ENCODE measurements at regions not wholly inside any gene's neighbourhood (a gene's known extent, or its start where the extent isn't known, plus 50 kb on each side); places are given as distances from the start of the nearest gene placed in this dataset.

- Histone ChIP-seq H3K4me1 (ENCODE audit: control insufficient read depth, insufficient read depth, low read depth, low read length) (no peaks in the 10 kb centered on the region), H3K9me3 (ENCODE audit: control insufficient read depth, low read length) (peaks cover 9% of the 10 kb centered on the region), H3K4me3 (ENCODE audit: insufficient read depth in 1 of 2, low read depth in 1 of 2, low read length in 2 of 2) (no peak overlapping the region), H2BK120ac (ENCODE audit: low read depth, low read length) (no peak overlapping the region), H2BK15ac (ENCODE audit: low read depth, poor library complexity, severe bottlenecking) (no peak overlapping the region), H3K4me2 (ENCODE audit: low read length, poor library complexity, severe bottlenecking) (no peak overlapping the region), H3K4ac (ENCODE audit: low read depth in 1 of 2, low read length in 2 of 2) (no peak overlapping the region), H2AK5ac (ENCODE audit: low read length, severe bottlenecking) (no peak overlapping the region), H4K91ac (ENCODE audit: low read length) (no peak overlapping the region), H3K23ac (ENCODE audit: low read length in 2 of 2) (no peak overlapping the region), H2AFZ (ENCODE audit: low read depth, low read length) (no peak overlapping the region), H3K79me1 (replicated peaks; ENCODE audit: low read length, poor library complexity, severe bottlenecking) (no peaks in the 10 kb centered on the region), H2BK12ac (ENCODE audit: low read length in 2 of 2) (no peak overlapping the region), H3K27ac (ENCODE audit: low read length, poor library complexity, severe bottlenecking) (no peak overlapping the region), H3K36me3 (ENCODE audit: control insufficient read depth in 1 of 2, insufficient read depth in 2 of 2, low read depth in 1 of 2, low read length in 2 of 2) (no peaks in the 10 kb centered on the region), H3K27me3 (ENCODE audit: control insufficient read depth in 1 of 2, insufficient read depth in 1 of 2, low read length in 2 of 2) (no peaks in the 10 kb centered on the region), H3K18ac (ENCODE audit: low read depth in 1 of 2, low read length in 2 of 2) (no peak overlapping the region), H3K14ac (ENCODE audit: low read length in 2 of 2) (no peak overlapping the region), H4K8ac (ENCODE audit: low read length) (no peak overlapping the region), H2BK5ac (ENCODE audit: low read depth, low read length, poor library complexity, severe bottlenecking) (no peak overlapping the region), H3K9ac (ENCODE audit: low read length) (no peak overlapping the region)
- DNase-seq = peak; percentile 14
Measured at GRCh38 chr4:32135642-32136041, 1415.5 kb downstream of the PCDH7 start.

- Histone ChIP-seq H3K9ac (ENCODE audit: low read length) (no peak overlapping the region), H2BK12ac (ENCODE audit: low read length in 2 of 2) (no peak overlapping the region), H2AK5ac (ENCODE audit: low read length, severe bottlenecking) (no peak overlapping the region), H3K23ac (ENCODE audit: low read length in 2 of 2) (no peak overlapping the region), H3K4me2 (ENCODE audit: low read length, poor library complexity, severe bottlenecking) (no peak overlapping the region), H3K36me3 (ENCODE audit: control insufficient read depth in 1 of 2, insufficient read depth in 2 of 2, low read depth in 1 of 2, low read length in 2 of 2) (no peaks in the 10 kb centered on the region), H3K27ac (ENCODE audit: low read length, poor library complexity, severe bottlenecking) (no peak overlapping the region), H3K79me1 (replicated peaks; ENCODE audit: low read length, poor library complexity, severe bottlenecking) (no peaks in the 10 kb centered on the region), H2AFZ (ENCODE audit: low read depth, low read length) (no peak overlapping the region), H2BK120ac (ENCODE audit: low read depth, low read length) (no peak overlapping the region), H4K91ac (ENCODE audit: low read length) (no peak overlapping the region), H4K8ac (ENCODE audit: low read length) (no peak overlapping the region), H2BK5ac (ENCODE audit: low read depth, low read length, poor library complexity, severe bottlenecking) (no peak overlapping the region), H3K4me1 (ENCODE audit: control insufficient read depth, insufficient read depth, low read depth, low read length) (no peaks in the 10 kb centered on the region), H3K14ac (ENCODE audit: low read length in 2 of 2) (no peak overlapping the region), H2BK15ac (ENCODE audit: low read depth, poor library complexity, severe bottlenecking) (no peak overlapping the region), H3K18ac (ENCODE audit: low read depth in 1 of 2, low read length in 2 of 2) (no peak overlapping the region), H3K4me3 (ENCODE audit: insufficient read depth in 1 of 2, low read depth in 1 of 2, low read length in 2 of 2) (no peak overlapping the region), H3K9me3 (ENCODE audit: control insufficient read depth, low read length) (peaks cover 5% of the 10 kb centered on the region), H3K27me3 (ENCODE audit: control insufficient read depth in 1 of 2, insufficient read depth in 1 of 2, low read length in 2 of 2) (no peaks in the 10 kb centered on the region), H3K4ac (ENCODE audit: low read depth in 1 of 2, low read length in 2 of 2) (no peak overlapping the region)
- no peak for DNase-seq
- WGBS = 87% methylated on average over 2 of the region's 2 CpGs
Measured at GRCh38 chr4:32136081-32136787, 1416.1 kb downstream of the PCDH7 start.

- Histone ChIP-seq H2BK120ac (ENCODE audit: low read depth, low read length) (no peak overlapping the region), H2BK15ac (ENCODE audit: low read depth, poor library complexity, severe bottlenecking) (no peak overlapping the region), H2BK12ac (ENCODE audit: low read length in 2 of 2) (no peak overlapping the region), H4K91ac (ENCODE audit: low read length) (no peak overlapping the region), H2AFZ (ENCODE audit: low read depth, low read length) (no peak overlapping the region), H3K18ac (ENCODE audit: low read depth in 1 of 2, low read length in 2 of 2) (no peak overlapping the region), H3K4me1 (ENCODE audit: control insufficient read depth, insufficient read depth, low read depth, low read length) (no peaks in the 10 kb centered on the region), H2AK5ac (ENCODE audit: low read length, severe bottlenecking) (no peak overlapping the region), H3K9ac (ENCODE audit: low read length) (peak overlapping the region; percentile 44), H3K9me3 (ENCODE audit: control insufficient read depth, low read length) (no peaks in the 10 kb centered on the region), H2BK5ac (ENCODE audit: low read depth, low read length, poor library complexity, severe bottlenecking) (no peak overlapping the region), H3K79me1 (replicated peaks; ENCODE audit: low read length, poor library complexity, severe bottlenecking) (no peaks in the 10 kb centered on the region), H3K4me3 (ENCODE audit: insufficient read depth in 1 of 2, low read depth in 1 of 2, low read length in 2 of 2) (peak overlapping the region in 1 of 2 experiments; percentile 52), H4K8ac (ENCODE audit: low read length) (no peak overlapping the region), H3K27me3 (ENCODE audit: control insufficient read depth in 1 of 2, insufficient read depth in 1 of 2, low read length in 2 of 2) (no peaks in the 10 kb centered on the region), H3K36me3 (ENCODE audit: control insufficient read depth in 1 of 2, insufficient read depth in 2 of 2, low read depth in 1 of 2, low read length in 2 of 2) (no peaks in the 10 kb centered on the region), H3K4me2 (ENCODE audit: low read length, poor library complexity, severe bottlenecking) (no peak overlapping the region), H3K23ac (ENCODE audit: low read length in 2 of 2) (no peak overlapping the region), H3K4ac (ENCODE audit: low read depth in 1 of 2, low read length in 2 of 2) (no peak overlapping the region), H3K14ac (ENCODE audit: low read length in 2 of 2) (no peak overlapping the region), H3K27ac (ENCODE audit: low read length, poor library complexity, severe bottlenecking) (peak overlapping the region; percentile 71)
- peak; percentile 76 for DNase-seq
- 22% methylated on average over 2 of the region's 2 CpGs for WGBS
Measured at GRCh38 chr4:32140636-32141035, 1420.5 kb downstream of the PCDH7 start.

GRCh38 chr4:32142075-32142474, 1421.9 kb downstream of the PCDH7 start:
- Histone ChIP-seq H2BK12ac (ENCODE audit: low read length in 2 of 2) (no peak overlapping the region), H3K36me3 (ENCODE audit: control insufficient read depth in 1 of 2, insufficient read depth in 2 of 2, low read depth in 1 of 2, low read length in 2 of 2) (no peaks in the 10 kb centered on the region), H2AK5ac (ENCODE audit: low read length, severe bottlenecking) (no peak overlapping the region), H3K9ac (ENCODE audit: low read length) (no peak overlapping the region), H4K91ac (ENCODE audit: low read length) (no peak overlapping the region), H3K4me2 (ENCODE audit: low read length, poor library complexity, severe bottlenecking) (no peak overlapping the region), H3K79me1 (replicated peaks; ENCODE audit: low read length, poor library complexity, severe bottlenecking) (no peaks in the 10 kb centered on the region), H3K23ac (ENCODE audit: low read length in 2 of 2) (no peak overlapping the region), H3K4ac (ENCODE audit: low read depth in 1 of 2, low read length in 2 of 2) (no peak overlapping the region), H2AFZ (ENCODE audit: low read depth, low read length) (no peak overlapping the region), H3K9me3 (ENCODE audit: control insufficient read depth, low read length) (no peaks in the 10 kb centered on the region), H2BK5ac (ENCODE audit: low read depth, low read length, poor library complexity, severe bottlenecking) (no peak overlapping the region), H3K4me1 (ENCODE audit: control insufficient read depth, insufficient read depth, low read depth, low read length) (no peaks in the 10 kb centered on the region), H2BK15ac (ENCODE audit: low read depth, poor library complexity, severe bottlenecking) (no peak overlapping the region), H3K18ac (ENCODE audit: low read depth in 1 of 2, low read length in 2 of 2) (no peak overlapping the region), H3K14ac (ENCODE audit: low read length in 2 of 2) (no peak overlapping the region), H4K8ac (ENCODE audit: low read length) (no peak overlapping the region), H3K27ac (ENCODE audit: low read length, poor library complexity, severe bottlenecking) (no peak overlapping the region), H3K4me3 (ENCODE audit: insufficient read depth in 1 of 2, low read depth in 1 of 2, low read length in 2 of 2) (no peak overlapping the region), H2BK120ac (ENCODE audit: low read depth, low read length) (no peak overlapping the region), H3K27me3 (ENCODE audit: control insufficient read depth in 1 of 2, insufficient read depth in 1 of 2, low read length in 2 of 2) (no peaks in the 10 kb centered on the region)
- DNase-seq = no peak
